HG03039 (cell line): ENCODE measurements at regions not wholly inside any gene's neighbourhood (a gene's known extent, or its start where the extent isn't known, plus 50 kb on each side); places are given as distances from the start of the nearest gene placed in this dataset.

Experiments
- ATAC-seq: cut with Tn5 transposase; IDR thresholded peaks from one replicate; pipeline ENCODE4 v1.9.1; 2021; ENCODE audit warnings: mild to moderate bottlenecking, moderate library complexity; ENCODE audit not compliant: unreplicated experiment

DNA sequence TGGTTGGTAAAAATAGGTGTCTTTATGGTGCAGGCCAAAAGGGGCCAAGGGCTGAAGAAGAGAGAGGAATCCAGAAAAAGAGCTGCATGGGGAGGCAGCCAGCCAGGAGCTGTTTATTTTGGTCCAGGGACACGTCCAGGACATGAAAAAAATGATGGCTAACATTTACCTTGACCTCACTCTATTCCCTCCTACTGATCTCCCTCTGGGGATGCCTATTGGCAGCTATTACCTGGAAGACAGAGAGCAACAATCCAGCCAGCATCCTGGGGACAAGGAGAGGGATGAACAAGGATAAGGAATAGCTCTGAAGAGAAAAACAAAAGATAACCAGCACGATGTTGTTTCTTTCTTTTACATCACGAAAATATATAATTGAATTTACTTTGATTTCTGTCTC lies 1599.6 kb downstream of the SLITRK5 start:
- ATAC-seq, result no peak

DNA sequence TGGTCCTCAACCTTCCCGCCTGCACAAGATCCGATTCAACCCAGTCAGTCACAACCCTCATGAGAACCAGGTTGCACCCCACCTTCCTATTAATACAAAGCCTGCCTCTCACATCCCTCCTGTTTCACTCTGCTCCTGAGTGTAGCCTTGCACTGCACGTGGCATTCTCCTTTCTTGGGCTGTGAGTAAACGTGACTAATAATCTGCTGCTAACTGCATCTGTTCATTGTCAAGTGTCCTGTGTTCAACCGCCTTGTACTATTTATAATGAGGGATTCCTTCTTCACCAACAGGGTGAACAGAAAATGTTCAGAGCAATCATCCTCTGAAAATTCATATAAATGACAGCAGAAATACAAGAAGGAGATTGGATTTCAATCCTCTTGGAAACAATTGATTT lies 1608.2 kb downstream of the SLITRK5 start:
- no peak for ATAC-seq

DNA sequence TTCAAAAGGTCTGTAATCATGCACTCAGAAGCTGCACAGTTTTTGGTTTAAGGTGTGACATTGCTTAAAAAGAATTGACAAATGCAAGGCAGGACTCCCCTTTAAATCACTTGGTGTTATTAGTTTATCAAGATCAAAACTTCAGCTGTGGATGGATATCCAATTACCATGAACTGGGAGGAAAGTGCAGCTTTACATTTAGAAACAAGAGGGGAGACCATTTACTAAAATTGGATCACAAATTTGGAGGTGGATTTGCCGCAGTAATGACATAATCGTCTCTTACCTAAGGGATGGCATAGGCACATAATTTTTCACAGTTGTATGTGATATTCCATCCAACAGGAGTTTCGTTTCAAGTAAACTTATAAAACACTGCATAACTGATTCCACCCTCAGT lies 1610.2 kb downstream of the SLITRK5 start:
- ATAC-seq, result no peak

DNA sequence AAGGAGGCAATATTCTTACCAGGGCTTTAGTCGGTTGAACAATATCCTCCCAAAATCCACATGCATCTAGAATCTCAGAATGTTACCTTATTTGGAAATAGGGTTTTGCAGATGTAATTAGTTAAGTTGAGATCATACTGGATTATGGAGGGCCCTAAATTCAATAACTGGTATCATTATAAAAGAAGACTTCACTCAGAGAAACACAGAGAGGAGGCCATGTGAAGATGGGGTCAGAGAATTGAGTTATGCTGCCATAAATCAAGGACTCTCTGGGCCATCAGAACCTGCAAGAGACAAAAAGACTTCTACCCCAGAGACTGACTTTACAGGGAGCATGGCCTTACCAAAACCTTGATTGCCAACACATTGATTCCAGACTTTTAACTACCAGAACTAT lies 1611.1 kb downstream of the SLITRK5 start:
- no peak for ATAC-seq

DNA sequence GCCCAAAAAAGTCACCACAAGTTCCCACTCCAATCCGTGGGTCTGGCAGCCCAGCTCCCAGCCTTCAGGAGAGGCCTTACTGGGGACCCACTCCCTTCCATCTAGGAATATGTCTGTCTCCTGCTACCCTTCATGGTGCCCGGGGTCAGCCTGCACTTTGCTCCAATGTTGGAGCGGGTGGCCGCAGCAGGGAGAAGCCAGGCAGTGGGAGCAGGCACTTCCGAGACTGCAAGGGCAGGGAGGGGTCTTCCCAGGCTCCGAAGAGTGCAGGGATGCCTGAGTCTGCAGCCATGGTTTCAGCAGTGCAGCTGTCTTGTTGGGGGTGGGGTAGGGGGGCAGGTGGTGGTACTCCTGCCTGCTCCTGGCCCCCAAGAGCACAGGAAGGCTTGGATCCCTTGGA lies 1616.2 kb downstream of the SLITRK5 start:
- ATAC-seq, result no peak

DNA sequence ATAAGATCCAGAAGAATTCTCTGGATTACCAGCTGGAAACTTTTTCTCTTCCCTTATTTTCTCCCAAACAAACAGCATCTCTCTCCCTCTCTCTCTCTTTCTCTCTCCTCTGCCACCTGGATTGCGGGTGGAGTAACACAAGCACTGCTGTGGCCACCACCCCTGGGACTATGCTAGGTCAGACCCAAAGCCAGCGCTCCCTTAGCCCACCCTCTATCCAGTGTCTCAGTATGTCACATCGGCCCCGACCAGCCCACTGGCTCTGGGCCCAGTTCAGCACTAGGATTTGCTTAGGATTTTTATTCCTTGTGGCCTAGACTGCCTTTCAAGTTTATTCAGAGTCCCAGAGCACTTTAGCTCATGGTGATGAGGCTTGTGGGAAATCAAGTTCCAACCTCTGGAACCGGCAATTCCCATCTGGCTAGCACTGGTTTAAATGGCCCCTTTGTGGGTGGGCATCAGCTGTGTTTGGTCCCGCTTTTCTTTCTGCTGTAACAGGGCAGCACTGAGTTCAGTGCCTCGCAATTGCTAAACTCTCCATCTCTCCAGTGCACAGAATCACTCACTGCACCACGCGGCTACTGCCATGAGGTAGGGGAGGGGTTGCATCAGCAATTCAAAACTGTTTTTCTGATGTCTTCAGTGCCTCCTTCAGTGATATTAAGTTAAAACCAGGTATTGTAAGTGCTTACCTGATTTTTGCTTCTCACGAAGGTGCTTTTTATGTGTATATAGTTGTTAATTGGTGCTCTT lies 1623.1 kb downstream of the SLITRK5 start:
- no peak for ATAC-seq

DNA sequence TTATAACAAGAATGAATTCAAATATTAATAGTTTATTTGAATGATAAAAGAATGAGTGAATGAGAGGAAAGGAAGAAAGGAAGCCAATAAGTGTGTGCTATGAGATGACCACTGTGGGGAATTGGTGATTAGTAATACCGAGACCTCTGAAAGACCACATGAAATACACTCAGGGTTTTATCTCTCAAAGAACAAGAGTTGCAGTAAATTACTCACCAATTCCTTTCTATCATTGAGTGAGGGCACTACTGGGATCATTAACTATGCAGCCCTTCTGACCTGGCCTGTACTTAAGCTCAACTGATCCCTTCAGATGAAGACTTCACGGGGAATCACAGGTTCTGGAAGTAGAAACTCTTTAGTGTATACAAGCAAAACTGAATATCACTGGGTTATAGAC lies 1636.1 kb downstream of the SLITRK5 start:
- no peak for ATAC-seq

DNA sequence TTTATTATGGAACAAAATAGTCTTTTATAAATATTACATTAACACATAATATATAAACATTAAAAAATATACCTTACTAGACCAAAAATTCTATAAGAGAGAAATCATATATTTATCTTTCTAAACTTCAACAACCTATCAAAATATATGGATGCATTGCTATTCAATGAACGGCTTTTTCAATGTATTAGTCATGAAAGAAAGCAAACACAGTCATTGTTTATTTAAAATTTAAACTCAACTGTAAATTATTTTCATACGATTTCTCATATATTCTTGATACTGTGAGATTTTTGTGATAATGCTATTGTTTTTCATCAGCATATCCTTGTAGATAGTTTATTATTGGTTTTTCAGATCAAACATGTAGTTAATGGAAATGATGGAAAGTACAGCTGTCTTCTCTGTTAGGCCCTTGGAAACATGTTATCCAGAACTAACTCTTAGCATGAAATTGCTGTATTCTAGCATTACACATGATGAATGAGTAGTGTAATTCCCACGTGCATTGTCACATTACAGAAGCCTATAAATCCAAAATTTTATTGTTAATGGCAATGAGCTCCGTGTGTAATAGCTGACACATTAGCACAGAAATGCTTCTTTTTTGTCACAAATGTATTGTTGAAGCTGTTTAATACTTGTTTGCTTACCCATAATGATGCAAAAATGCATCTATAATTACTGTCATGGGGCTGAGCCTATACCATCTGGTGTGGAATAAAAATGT lies 1639.9 kb downstream of the SLITRK5 start:
- ATAC-seq, result no peak

DNA sequence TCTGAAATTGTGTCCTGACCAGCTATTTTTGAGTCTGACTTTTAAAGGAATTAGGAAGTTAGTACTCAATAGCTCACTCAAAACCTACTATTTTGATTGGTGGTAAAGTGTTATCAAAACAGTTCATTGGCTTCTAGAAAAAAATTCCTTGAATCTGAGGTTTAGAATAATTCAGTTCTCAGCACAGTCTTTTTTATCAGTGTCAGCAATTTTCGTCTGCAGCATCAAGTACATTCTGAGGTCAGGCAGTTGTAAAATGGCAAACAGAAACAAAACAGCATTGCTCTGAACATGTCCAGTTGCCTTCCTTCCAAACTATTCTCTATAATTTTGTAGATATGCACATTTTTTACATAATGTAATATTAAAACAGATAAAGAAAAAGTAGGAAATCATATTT lies 1644.1 kb downstream of the SLITRK5 start:
- ATAC-seq, result no peak

DNA sequence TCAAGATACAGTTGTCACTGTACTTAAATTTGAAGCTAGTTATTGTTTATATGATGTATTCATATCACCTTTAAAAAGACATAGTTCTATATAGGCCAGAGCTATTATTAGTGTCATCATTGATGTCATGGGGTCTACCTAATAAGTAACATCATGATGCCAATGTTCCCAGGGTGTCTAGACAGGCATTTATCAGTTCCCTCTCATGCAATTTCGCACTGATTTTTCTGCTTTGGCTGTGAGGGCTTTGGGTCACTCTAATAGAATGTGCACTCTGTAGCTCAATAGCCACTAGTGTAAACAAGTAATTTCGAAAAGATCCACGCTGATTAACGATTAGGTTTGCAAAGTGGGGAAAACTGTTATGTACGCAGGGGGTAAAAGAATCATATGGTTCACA lies 1651.3 kb downstream of the SLITRK5 start:
- no peak for ATAC-seq

DNA sequence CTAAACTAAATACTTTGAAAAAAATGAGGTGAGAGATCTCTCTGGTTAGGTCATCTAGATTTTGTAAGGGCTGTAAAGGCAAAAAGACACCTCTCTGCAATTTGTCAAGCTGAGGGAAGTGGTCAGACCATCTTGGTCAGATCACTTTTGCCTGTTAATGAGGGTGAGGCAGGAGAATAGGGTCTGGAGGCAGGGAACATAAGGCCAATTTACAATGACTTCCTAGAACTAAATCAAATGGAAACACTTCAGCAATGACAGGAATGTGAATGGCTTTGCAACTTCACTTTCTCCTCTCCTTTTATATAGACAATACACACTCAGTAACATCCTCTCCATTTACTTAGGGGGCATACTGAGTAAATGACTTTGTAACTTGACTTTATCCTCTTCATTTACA lies 1653.4 kb downstream of the SLITRK5 start:
- ATAC-seq, result no peak

DNA sequence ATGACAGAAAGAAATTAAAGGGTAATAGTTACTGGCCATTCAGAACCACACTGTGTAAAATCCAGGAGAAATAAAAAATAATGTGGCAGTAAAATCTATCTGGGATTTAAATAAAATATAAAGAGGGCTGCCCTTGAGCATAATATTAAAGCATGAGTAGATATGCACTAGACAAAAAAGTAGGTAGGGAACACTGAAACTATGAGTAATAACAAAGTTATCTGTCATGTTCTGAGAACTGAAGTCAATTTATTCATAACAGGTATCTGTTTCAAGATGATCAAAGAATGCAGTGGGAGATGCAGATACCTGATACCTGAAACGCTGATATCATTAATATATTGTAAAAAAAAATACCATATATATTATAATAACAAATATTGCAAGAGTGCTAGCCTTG lies 1672.0 kb downstream of the SLITRK5 start:
- ATAC-seq, result no peak

DNA sequence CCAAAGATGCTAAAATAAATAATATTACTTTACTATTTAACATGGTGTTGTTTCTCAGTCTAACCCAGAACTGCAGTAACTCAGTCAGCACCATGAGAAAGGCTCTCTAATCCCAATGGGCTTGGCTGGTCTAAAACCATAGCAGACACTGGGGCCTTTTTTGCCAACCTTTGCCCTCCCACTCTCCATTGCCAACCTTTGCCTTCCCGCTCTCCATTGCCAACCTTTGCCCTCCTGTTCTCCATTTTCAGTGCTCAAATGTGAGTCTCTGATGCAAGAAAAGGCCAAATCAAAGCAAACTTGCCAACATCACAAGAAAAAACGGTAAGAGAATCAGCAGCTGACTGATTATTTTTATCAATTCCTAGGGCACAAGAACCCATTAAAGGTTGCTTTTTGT lies 1681.2 kb downstream of the SLITRK5 start:
- ATAC-seq, result no peak

DNA sequence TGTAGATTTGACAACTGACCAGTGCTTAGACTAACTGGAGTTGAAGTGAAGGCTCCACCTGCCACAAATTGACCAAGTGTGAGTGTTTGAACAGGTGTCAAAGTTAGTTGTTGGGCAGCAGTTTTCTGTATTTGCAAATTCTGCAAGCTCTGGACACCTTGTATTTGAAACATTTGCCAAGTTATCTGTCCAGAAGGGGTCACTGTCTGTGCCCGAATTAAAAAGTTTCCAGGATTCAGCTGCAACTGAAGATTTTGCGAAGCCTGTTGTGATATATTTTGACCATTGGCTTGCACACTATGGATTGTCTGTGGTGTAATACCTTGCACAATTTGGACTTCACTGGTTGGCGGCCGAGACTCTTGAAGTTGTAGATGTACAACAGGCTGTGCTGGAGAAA lies 1690.7 kb downstream of the SLITRK5 start:
- no peak for ATAC-seq

DNA sequence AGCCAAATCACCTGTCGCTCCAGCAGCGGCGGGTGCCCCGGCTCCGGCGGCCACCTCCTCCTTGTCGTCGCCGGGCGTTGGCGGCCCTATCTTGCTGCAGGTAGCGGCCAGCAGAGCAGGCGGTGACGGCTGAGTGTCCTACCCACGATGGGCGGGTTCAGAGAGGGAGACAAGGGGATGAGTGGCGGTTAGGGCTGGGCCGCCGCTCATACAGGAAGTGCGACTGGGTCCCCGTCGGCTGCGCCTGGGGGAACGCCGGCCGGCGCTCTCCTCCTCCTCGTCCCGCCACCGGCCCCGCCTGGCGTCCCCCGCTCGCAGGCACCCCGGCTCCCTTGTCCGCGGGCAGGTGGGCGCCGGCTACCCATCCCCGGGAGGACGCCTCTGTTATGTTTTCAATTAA lies 1692.0 kb downstream of the SLITRK5 start:
- ATAC-seq, result no peak

DNA sequence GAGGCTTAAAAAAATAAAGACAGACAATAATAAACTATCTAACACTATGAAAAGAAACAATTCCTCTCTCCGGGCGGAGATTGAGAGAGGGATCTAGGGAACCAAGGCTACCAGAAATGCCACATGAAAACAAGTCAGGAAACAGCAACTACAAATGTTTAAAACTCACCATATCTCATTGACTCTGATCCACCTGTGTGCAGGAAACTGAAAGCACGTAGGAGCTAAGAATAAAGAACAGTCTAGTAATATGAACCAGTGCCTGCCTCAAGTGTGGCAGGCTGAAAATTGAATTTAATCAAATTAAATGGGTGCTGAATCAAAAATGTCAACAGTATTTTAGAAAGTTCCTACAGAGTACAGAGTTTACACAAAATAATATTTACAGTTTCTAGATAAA lies 1701.0 kb downstream of the SLITRK5 start:
- no peak for ATAC-seq

DNA sequence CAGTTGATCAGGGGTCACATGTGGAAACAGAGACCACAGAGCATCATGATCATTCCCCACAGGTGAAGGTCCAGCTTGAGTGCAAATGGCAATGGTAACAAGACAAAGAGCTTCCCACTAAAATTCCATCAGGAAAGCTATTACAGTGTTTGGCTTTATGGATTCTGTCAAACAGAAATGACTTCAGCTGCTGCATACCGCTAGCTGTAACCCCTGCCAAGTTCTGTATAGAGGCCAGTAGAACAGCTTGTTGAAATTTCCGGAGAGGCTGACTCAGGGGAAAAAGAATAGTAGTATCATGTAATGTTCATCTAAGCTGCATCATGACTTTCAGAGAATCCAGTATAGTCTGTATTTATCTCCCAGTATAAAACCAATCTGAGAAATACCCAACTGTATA lies 1704.7 kb downstream of the SLITRK5 start:
- ATAC-seq, result no peak

DNA sequence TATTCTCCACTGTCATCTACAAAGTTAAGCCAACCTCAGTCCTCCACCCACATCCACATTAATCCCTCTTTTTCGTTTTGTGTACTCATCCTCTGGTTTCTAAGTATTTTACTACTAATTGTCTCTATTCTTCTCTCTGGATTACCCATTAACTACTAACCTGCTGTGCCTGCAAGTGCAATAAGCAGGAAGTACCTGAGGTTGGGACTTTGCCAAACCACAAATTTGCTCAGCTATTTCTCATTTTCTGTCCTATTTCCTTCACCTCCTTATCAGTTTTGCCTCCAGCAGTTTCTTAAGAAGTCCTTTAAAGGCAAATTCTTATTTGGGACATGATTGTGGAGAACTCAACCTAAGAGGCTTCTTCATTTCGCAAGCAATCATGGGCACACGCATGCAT lies 1708.9 kb downstream of the SLITRK5 start:
- ATAC-seq, result no peak

DNA sequence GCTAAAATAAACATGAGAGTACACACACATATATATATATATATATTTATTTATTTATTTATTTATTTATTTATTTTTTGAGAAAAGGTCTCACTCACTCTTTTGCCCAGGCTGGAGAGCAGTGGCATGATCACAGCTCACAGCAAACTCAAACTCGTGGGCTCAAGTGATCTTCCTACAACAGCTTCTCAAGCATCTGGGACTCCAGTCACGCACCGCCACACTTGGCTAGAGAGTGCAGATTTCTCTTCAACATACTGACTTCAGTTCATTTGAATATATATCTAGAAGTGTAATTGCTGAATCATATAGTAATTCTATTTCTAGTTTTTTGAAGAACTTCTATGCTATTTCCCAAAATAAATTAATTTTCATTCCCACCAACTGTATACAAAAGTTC lies 1711.8 kb downstream of the SLITRK5 start:
- ATAC-seq, result no peak

DNA sequence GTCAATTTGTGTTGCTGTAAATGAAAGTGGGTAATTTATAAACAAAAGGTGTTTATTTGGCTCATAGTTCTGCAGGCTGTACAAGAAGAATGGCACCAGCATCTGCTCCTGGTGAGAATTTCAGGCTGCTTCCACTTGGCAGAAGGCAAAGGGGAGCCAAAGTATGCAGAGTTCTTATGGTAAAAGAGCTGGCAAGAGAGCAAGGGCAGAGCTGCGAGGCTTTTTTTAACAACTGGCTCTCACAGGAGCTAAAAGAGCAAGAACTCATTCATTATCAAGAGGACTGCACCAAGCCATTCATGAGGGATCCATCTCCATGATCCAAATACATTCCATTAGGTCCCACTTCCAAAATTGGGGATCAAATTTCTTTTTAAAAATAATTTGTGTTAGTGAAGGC lies 1712.7 kb downstream of the SLITRK5 start:
- no peak for ATAC-seq

DNA sequence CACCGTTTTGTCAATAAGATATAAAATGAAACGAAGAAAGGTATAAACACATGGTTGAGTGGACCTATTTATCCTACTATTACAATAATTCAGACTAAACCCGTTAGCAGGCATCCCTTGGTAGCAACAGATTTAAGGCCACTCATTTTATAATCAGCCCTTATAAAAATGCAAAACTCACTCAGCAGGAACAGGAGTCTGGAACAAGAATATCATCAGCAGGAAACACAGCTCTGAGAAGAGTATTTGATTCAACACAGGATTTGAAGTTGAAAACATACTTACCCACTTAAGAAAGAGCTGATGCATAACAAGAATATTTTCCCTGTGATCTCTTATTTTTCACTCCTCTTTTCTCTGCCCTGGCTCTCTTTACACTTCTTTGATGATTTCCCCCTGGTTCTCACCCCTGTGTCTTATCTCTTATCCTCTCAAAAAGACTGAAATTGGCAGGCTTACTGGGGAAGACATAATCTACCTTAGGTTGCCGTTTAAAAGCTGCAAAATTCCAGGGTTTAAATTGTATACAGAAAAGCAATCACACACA lies 1722.7 kb downstream of the SLITRK5 start:
- no peak for ATAC-seq

DNA sequence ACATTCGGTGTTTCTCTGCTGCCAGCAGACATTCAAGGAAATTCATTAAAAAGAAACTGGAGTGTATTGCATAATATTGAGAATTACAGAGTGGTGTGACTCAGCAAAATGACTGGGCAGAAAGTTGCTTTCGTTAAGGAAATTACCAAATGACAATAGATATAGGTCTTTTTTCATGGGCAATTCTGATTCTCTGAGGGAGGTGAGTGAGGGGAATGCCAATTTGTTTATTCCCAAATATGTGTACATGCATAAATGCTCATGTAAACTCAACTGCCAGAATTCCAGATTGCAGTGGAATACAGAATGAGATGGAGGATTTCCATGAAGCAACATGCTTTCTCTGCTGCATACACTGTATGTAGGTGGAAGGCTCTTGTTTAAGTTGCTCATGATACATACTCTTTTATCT lies 1730.1 kb downstream of the SLITRK5 start:
- no peak for ATAC-seq
